IPS-NIHi7 (cell line): ENCODE measurements at regions not wholly inside any gene's neighbourhood (a gene's known extent, or its start where the extent isn't known, plus 50 kb on each side); places are given as distances from the start of the nearest gene placed in this dataset.
"Not testable (repeated sequence)": the region's sequence is repeated elsewhere in the genome, so short reads cannot be mapped to it uniquely, and the experiment has no call there.

Experiments used
- DNase-seq: peaks from one replicate; pipeline ENCODE4 v3.0.0; 2012; ENCODE audit warnings: mixed read lengths; ENCODE audit errors: extremely low spot score

DNA sequence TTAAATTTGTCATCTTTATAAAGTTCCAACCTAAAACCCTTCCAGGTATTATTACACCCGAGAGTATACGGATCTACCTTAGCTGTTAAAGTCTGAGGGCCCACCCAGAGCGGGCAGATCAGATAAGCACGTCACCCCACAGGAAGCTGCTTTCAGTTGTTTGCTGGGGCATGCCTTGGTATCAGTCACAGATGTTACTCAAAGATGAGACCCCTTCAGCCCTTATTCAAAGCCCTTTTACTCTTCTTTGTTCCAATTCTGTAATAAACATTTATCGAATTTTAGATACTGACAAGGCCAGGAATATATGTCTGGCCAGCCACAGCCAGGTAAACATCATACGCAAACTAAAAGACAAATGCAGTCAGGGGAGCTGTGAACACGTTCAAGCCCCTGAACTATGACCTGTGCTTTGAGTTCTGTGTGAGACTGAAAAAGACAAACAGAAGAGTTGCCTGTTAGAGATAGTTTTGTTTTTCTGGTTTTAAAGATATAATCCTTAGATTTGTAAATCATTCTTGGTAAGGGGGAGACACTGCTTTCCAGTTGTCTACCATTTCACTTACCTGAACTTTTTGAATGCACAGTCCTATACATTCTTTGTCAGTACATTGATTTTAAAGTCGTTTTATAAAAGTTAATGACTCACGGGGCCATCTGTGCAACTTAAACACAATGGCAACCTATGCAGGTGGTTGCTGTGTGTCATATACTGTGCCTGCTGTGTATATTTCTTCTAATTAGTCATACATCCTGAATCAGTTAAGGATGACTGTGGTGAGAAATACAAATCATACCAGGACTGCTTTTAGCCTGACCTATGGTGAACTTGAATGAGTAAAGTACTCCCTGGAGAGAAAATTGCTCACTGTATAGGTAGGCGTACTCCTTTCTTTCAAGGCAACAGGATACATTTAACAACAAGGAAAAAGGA lies 100.5 kb upstream of the ITPRID2 start:
- DNase-seq: no peak

DNA sequence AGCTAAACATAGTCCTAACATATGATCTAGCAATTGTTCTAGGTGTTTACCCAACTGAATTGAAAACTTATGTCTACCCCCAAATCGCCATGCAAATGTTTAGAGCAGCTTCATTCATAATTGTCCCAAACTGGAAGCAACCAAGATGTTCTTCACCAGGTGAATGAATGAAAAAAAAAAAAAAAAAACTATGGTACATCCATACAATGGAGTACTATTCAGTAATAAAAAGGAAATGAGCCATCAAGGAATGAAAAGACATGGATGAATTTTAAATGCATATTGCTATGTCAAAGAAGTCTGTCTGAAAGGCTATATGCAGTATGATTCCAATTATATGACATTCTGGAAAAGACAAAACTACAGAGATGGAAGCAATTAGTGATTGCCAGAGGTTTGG lies 98.6 kb upstream of the ITPRID2 start:
- no peak for DNase-seq

DNA sequence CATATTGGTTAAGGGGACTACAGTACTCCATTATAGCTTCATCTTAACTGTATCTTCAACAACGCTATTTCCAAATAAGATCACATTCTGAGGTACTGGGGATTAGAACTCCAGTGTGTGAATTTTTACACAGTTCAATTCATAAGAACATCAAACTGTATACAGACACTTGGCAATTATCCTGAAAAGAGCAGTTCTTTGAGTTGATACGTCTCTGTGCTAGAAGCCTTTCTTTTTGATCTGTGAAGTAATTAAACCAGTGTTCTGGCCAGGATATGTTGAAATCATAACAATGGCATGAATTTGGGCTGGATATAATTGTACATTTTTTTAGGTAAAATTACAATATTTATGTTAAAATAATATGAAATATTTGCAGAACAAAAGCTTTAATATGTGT lies 93.5 kb upstream of the ITPRID2 start:
- DNase-seq: no peak

DNA sequence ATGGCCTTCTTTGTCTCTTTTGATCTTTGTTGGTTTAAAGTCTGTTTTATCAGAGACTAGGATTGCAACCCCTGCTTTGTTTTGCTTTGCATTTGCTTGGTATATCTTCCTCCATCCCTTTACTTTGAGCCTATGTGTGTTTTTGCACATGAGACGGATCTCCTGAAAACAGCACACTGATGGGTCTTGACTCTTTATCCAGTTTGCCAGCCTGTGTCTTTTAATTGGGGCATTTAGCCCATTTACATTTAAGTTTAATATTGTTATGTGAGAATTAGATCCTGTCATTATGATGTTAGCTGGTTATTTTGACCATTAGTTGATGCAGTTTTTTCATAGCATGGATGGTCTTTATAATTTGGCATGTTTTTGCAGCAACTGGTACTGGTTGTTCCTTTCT lies 89.2 kb upstream of the ITPRID2 start:
- DNase-seq: not testable (repeated sequence)

DNA sequence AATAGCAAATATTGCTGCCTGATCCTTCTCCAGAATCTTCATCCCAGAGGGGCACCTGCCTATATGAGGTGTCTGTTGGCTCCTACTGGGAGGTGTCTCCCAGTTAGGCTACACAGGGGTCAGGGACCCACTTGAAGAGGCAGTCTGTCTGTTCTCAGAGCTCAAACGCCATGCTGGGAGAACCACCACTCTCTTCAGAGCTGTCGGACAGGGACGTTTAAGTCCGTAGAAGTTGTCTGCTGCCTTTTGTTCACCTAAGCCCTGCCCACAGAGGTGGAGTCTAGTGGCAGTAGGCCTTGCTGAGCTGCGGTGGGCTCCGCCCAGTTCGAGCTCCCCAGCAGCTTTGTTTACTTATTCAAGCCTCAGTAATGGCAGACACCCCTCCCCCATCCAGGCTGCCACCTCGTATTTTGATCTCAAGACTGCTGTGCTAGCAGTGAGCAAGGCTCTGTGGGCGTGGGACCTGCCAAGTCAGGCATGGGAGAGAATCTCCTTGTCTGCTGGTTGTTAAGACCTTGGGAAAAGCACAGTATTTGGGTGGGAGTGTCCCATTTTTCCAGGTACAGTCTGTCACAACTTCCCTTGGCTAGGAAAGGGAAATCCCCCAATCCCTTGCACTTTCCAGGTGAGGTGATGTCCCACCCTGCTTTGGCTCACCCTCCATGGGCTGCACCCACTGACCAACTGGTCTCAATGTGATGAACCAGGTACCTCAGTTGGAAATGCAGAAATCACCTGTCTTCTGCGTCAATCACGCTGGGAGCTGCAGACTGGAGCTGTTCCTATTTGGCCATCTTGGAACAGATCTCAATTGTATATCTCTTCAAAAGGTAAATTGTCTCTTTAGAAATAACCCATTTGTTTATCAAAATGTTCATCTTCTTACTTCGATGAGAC lies 87.4 kb upstream of the ITPRID2 start:
- DNase-seq: peak; percentile 18

DNA sequence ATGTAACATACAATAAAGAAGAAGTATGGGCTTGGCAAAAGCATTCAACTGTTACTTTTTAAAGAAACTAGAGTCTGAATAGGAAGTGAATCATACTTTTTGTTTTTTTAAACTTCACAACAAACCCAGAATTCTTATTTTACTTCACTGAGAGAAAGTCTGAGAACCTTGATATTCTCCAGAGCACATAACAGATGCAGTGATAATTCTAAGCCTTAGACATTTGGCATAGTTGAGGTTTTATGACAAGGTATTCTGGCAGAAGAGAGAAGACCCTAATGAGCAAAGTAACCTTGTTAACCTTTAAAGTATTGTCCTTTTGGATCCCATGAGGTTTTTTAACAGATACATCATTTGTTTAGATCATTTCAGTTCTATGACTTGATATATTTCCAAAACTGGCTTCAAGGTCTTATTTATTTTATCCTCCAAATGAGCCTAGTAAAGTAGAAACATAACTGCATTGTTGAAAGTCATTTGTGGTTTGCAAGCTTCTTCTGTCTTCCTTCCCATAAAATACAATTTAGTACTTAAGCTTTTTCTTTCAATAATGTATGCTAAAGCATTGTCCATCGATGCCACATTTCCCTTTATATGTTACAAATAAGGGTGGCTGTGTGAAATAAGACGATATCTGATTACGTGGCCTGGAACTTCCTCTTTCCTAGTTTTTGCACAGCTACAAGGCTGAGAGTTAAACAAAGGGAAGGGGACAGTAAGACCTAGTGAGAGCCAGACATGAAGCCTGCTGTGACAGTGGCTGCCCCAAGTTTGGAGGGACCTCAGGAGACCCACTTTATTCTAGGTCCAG lies 86.1 kb upstream of the ITPRID2 start:
- no peak for DNase-seq

DNA sequence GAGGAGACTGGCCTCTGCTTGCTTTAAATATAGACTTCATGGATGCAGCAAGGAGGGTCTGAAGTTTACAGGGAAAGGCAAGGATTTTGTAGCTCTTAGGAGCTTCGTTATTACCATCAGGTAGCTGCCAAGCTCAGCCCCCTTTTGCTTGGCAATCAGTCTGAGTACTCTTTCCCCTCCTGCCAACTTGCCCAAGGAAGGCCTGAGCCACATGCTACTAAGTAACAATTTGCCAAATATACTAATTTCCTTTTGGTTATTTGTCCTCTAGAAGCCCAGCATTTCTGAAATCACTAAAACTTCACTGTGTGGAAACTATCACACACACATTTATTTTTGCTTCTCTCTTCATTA lies 85.5 kb upstream of the ITPRID2 start:
- no peak for DNase-seq

DNA sequence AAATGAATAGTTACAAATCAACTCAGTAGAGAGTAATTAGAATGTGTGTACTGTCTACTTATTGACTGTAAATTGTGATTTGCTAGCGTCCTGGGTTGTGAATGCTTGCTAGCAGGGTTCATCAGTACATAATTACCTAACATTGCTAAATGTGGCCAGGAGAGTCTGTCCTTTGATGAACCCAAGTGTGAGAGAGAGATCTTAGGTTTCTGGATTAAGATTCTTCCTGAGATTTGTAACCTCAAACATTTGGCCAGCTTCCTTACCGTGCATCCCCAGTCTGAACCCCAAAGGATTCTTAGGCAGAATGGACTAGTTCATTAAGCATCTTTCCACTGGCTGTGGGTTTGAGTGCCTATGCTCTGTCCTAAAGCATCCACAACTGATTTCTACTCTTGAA lies 84.0 kb upstream of the ITPRID2 start:
- no peak for DNase-seq

DNA sequence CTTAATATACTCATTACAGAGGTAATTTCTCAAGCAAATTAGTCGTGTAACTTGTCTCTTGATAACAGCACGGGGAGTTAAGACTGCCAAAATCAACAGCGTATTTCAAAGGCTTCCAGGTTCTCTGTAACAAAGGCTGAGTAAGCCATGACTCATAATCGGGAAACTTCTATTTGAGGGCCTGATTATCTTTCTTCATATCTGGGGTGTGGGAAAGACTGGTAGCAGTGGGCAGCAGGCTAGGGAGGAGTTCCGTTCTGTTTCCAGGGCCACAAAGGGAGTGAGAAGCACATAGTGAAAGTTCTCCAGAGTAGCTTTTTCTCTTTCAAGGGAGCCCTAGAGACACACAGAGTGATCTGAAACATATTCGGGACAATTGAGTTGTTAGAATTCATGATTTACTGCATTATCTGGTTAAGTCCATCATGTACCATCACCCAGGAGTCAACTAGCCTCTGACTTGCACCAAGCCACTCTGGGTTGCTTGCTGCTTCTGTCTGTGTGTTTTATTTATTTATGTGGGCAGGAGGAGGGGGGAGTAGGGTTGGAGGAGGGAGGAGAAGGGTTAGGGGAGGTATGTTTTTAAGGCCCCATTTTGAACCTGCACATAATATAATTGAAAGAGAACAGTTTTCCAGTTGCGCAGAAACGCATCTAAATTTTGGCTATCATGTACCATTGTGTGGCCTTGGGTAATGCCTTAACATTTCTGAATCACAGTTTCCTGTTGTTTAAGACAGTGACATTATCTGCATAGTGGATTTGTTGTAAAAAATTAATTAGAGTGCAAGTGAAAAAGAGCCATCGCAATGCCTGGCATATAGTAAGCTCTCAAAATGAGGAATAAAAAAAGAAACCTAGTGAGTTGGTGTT lies 80.5 kb upstream of the ITPRID2 start:
- peak; percentile 31 for DNase-seq

DNA sequence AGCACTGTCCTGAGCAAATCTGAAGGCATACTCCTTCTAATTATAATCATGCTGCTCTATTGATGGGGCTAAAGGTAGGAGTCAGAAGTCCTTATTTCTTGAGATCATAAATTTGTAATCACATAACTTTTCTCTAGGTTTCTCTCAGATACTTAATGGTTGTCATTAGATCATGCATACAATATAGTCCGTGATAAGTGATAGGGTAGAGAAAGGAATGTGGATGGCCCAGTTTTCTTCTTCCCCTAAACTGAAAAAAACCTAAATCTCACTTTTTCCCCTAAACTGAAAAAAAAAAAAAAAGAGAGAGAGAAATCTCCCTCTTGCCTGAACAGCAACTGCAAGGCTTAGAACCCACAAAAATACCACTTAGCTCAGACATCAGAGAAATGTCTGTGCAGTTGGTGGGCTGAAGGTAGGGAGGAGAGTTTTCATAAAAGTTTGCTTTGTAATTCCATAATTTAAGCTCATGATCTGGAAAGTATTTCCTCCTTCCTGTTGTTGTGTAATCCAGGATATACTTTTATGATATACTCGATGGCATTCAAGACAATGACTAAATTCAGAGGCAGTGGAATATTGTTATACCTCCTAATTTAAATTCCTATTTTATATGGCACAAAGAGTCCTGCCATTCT lies 79.3 kb upstream of the ITPRID2 start:
- no peak for DNase-seq

DNA sequence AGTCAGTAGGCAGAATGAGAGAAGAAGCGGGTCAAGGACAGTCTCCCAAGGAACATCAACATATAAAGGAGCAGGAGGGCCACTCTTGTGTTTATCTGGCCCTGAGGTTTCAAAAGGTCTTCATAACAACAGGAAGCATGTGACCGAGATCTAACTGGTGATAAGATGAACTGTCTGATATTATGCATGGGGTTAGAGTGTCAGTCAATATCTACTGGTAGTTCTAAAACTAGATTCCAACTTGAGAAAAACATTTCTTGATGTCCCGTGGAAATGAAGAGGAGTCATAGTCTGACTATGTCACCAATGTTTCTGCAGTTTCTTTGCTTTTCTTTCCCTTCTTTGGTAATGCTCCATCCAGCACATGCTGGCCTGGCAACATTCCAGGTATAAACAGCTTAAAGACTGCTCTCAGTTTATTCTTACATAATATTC lies 77.5 kb upstream of the ITPRID2 start:
- no peak for DNase-seq

DNA sequence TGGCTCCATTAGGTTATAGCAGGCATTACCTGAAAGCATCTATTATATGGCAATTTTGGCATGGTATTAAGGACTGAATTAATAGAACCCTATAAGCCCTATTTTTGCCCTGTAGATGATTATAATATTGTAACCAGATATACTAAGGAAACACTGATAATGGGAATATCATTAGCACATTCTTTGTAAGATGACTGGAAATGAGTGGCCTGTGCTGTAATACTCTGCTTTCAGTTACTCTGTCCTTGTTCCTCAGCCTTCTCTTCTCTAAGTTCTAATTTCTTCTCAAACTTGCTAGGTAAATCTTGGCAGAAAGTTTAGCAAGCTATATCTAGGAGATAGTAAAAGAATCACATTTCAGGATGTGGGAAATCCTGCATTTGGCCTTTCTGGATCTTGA lies 74.0 kb upstream of the ITPRID2 start:
- no peak for DNase-seq

DNA sequence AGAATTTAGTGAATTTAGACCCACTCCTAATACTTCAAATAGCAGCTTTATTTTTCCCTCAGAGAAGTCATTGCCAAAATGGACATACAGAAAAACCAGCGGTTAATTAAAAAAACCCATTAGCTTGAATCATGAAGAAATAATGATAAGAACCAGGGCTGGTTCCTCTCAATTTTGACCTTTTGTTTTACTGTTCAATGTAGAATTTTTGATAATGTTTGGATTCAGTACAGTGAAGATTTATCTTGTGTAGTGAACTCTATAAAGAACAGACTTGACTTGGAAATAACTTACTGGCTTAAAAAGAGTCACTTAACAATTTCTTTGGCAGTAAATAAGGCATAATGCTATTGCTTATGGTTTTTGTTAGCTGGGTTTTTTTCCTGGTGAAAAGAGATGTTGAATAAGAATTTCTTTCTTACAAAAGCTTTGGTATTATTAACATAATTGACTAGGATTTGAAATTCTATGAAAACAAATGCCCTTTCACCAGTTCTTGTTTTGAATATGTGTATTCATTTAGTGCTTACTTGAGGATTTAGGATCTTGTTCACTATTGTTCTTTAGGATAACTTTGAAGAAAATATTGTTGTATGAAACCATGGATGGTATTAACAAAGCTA lies 73.4 kb upstream of the ITPRID2 start:
- no peak for DNase-seq

DNA sequence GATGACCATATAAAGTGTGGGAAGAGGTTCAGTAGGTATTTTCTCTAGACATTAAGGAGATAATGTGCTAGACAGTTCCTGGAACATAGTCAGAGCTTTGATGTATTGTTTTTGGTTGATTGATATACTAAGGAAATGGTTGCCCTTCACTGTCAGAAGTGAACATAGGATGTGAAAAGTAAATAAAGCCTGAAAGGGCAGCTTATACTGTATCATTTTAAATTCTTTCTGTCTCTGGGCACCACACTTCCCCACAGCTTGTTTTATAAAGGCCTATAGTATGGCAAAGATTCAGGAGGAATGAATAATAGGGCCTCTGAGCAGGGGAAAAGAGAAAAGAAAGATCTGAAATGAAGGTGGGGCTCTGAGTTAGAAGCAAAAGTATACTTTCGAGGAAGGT lies 72.7 kb upstream of the ITPRID2 start:
- no peak for DNase-seq

DNA sequence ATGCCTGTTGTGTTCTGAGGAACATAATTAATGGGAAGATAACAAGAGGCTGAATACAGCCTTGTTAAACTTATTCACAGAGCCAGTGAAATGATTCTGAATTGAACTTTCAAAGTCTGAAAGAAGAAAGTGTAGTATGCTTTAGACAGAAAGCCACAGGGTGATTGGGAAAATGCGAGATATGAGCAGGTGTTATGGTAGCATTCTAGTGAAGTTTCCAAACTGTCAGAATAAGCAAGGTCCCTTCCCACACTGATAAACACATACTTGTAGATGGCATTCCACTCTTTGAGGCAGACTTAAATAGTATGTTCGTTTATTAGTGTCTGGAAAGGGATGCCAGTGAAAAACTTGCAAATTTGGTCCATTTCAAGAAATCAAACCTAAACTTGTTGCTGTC lies 70.5 kb upstream of the ITPRID2 start:
- DNase-seq: no peak

DNA sequence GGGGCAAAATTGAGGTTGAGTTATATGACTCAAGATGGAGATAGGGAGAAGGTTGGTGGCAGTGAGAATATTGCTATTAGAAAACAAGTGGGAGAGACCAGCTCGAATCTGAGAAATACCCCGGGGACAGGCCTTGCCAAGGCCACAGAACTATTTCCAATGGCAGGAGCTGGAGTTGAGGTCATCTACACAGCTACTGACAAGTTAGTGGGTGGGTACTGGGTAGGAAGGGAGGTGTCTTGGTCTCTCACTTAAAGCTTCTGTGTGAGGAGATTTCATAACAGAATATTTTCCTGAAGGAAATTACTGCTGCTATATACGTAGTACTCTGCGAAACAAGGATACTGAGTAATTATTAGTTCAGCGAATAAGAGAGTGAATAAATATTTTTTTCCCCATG lies 69.4 kb upstream of the ITPRID2 start:
- DNase-seq: no peak

DNA sequence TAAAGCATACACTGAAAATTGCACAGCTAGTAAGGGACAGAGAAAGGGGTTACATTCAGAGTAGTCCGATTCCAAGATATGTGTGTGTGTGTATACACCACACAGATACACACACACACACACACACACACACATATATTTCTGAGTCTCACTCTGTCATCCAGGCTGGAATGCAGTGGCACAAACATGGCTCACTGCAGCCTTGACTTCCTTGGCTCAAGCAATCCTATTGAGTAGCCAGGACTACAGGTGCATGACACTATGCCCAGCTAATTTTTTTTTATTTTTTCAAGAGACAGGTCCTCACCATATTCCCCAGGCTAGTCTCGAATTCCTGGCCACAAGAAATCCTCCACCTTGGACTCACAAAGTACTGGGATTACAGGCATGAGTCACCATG lies 68.1 kb upstream of the ITPRID2 start:
- no peak for DNase-seq

DNA sequence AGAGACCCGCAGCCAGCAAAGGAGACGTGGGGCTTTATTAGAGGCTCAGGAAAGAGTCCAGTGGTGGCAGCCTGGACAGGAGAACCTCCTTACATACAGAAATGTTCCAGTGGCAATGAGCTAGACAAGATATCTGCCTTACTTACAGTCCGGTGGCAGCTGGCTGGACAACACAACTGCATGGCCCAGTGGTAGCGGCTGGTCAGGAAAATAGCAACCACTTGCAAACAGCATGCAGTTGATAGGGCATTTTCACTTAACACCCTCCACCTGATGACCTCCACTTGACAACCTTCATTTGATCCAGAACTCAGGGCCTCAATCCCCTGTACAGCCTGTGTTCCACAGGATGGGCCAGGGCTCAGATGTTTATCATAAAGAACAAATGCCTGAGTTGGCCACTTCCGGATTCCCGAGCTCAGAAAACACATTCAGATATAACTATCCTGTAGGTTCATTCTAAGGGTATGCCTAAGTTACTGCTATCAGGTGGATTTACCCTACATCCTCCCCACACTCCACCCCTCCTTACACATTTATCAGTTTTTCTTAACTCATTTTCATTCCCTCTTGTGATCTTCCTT lies 63.3 kb upstream of the ITPRID2 start:
- DNase-seq: no peak

DNA sequence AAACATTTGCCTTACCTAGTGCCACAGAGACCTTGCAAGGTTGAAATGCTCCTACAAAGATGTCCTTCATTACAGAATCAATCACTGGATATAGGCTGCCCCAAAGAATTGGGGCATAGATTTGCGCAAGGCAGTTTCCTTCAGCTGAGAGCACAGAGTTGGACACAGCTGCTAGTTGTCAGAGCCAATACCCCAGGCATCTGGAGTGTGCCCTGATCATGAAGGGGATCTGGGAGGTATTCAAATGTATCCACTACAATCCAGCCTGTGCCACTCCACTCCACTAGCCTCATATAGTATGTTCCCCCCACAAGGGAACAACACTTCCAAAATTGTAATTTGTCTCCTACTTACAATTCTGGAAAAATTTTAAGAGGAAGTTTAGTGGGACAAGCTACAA lies 62.3 kb upstream of the ITPRID2 start:
- DNase-seq: no peak

DNA sequence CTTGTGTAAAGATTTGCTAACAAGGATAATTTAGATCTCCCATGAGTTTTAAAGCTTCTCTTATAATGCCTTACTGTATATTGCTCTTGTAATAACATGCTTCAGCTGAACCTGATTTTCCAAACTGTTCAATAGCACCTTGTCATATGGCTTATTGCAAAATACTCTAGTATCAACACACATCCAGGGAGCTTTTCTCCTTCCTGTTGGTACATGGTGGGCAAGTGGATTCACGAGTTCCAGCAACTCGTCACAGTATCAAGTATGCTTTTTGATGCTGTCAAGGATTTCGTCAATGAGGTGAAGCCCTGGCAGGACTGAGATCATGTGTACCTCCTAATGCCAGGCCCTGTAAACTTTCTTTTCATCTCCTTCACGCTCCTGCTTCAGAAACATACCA lies 59.5 kb upstream of the ITPRID2 start:
- DNase-seq: no peak
